GM18867 (cell line): ENCODE measurements at regions not wholly inside any gene's neighbourhood (a gene's known extent, or its start where the extent isn't known, plus 50 kb on each side); places are given as distances from the start of the nearest gene placed in this dataset.
"Not testable (repeated sequence)": the region's sequence is repeated elsewhere in the genome, so short reads cannot be mapped to it uniquely, and the experiment has no call there.

ENCODE experiments used
- ATAC-seq: cut with Tn5 transposase; IDR thresholded peaks from one replicate; pipeline ENCODE4 v1.9.1; 2021; ENCODE audit warnings: mild to moderate bottlenecking, moderate library complexity; ENCODE audit not compliant: unreplicated experiment

DNA sequence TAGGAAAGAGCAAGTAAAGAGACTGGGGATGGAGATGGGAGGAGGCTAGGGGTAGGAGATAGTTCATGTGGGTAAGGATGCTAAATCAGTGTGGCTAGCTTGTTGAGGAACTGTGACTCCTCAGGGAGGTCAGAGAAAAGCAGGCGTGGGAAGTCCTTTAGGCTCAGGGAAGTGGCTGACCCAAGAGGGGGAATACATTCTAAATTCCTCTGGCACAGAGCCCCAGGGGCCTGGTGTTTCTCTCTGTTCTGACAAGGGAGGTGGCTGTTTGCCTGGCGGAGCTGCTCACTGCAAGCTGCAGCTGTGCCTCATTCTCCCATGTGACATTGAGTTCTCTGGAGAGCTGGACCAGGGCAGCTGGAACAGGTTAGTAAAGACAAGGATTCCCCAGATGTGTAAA is 152.2 kb upstream of the SLC38A2 start:
- ATAC-seq: no peak

DNA sequence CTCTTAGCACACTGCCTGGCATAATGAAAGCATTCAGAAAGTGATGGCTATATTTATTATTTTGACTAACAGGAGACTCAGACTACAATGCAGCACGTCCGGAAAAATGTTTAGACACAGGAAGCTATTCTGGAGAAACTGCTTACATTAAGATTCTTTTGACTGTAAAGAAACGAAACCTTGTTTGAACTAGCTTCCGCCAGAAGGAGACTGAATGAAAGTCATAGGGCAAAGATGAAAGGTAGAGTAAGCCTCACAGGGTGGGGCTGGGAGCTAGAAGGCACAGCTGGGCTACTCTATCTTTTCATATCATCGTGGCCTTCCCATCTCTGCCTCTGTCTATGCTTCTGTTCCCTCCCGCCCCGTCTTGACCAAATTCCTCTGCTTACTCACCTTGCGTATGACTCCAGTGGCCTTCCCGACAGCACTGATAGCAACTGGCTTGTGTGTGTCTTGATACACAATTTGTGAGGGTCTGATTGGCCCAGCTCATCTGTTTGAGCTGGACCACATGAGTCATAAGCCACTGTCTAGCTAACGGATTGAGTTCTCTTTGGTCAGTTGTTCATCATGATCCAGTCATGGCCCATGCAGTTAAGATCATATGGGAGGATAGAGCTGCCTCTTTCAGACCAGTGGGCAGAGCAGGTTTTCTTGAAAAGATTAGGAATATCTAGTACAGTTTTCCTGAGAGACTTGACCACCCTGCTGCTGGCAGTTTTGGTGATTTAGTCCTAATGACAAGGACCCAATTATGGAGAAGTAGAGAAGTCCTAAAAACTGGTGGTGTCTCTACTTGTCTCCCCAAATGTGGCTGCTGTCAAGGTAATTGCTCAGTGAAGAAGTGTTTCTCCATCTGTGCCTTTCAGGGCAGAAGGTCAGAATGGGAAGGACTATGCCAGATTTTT is 151.5 kb upstream of the SLC38A2 start:
- no peak for ATAC-seq

- ATAC-seq: no peak
Observed at GRCh38 chr12:46523446-46523845, 150.9 kb upstream of the SLC38A2 start.

DNA sequence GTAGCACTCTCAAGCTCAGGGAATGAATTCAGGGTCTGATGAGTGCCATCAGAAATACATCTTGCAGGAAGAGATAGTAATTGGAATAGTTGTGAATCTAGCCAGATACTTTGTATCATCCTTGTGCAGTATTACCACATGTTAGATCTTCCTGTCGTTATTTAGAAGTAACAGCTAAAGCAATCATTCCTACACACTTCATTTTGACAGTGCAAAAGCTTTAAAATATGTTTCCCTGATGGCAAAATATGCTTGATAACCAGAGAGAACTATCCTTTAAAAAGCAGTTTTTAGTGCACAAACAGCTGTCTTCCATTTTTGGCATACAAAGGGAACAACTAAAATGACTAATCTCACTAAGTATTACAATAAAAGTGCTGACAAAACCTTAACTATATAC is 149.5 kb upstream of the SLC38A2 start:
- no peak for ATAC-seq

DNA sequence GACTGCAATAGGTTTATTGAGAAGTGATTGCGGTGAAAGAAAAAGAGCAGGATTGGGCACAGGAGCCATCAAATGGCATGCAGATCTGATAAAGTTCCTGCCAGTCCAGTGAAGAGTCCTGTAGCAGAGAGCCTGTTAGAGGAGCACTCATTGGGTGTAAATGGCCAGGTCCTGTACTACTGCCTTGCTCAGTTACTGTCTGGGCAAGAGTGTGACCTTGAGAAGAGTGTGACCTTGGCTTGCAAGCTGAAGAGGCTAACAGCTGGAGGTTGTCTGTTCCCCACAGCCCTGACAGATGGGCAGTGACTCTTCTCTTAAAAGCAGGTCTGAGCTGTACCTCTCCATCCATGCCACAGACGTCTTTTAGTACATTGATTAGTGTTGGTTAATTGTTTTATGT is 148.6 kb upstream of the SLC38A2 start:
- ATAC-seq: no peak

GRCh38 chr12:46519407-46519806 is 146.8 kb upstream of the SLC38A2 start:
- ATAC-seq: no peak

DNA sequence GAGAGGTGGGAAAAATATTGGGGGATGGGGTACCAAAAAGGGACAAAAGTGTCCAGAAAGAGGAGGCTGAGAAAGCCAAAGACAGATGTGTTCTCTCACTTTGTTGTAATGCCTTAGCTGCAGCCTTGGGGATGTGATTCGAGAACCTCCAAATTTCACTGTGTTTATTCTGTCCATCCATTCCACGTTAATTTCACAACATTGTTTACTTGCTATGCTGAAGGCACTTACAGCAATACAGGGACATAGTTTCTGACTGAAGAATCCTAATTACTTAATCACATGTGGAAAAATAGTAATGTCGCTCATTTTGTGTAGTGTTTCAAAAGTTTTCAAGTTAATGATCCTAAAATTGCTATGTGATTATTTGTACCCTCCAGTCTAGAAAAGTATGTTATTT is 146.2 kb upstream of the SLC38A2 start:
- no peak for ATAC-seq

GRCh38 chr12:46518169-46518568 is 145.6 kb upstream of the SLC38A2 start:
- no peak for ATAC-seq

DNA sequence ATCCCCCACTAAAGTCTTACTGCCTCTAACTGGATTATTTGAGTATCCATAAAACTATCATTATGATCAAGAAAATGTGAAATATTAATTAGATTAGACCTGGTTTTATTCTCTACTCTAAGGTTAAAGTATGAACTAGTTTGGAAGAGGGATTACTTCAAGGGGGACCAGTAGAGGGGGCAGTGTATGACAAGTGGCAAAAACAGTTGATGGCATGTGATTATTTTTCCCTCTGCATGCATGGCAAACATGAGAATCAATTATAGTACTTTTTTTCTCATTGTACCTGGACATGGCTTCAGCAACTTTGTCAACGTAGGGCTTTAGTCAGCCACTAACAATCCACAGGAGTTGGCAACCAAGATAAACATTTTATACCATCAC is 145.0 kb upstream of the SLC38A2 start:
- ATAC-seq: peak; percentile 37

GRCh38 chr12:46516933-46517578 is 144.5 kb upstream of the SLC38A2 start:
- ATAC-seq: peak; percentile 98

- no peak for ATAC-seq
Observed at GRCh38 chr12:46516238-46516932, 143.8 kb upstream of the SLC38A2 start.

DNA sequence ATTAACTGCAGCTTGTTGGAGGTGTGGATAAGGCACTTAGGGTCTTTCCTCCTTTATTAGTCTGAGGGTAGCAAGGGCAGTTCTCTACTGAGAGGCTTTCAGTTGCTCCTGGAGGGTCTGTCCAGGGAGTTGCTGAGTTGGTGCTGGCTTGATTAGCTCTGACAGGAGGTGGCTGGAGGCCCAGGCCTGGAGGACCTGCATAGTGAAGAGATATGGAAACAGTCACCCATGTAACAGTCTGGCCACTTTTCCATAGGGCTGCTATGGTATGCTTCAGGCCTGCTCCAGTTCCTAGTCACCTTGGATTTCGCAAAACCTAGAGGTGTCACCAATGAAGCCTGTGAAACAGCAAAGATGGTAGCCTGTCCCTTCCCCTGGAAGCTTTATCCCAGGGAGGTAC is 143.3 kb upstream of the SLC38A2 start:
- no peak for ATAC-seq

- no peak for ATAC-seq
Observed at GRCh38 chr12:46514886-46515285, 142.3 kb upstream of the SLC38A2 start.

DNA sequence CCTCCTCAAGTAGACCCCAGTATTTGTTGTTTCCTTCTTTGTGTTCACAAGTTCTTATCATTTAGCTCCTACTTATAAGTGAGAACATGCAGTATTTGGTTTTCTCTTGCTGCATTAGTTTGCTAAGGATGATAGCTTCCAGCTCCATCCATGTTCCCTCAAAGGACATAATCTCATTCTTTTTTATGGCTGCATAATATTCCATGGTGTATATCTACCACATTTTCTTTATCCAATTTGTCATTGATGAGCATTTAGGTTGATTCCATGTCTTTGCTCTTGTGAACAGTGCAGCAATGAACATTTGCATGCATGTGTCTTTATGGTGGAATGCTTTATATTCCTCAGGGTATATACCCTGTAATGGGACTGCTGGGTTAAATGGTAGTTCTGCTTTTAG is 137.7 kb upstream of the SLC38A2 start:
- ATAC-seq: not testable (repeated sequence)

DNA sequence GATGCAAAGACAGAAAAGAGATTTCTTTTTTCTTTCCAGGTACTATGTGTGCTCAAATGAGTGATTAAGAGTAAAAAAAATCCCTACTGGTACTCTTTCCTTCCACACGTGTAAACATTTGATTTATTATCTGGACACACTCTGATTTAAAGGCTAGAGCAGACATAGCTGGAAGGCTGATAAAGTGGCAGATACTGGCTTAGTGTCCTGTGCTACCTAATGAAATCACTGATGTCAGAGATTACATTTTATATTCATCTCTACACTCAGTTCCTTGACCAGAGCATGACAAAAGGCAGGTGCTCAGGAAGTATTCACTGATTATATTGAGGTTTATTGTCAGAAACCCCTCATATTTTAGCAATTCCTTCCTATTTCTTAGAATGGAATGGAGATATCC is 136.6 kb upstream of the SLC38A2 start:
- ATAC-seq: no peak

- ATAC-seq: no peak
Observed at GRCh38 chr12:46508651-46509050, 136.1 kb upstream of the SLC38A2 start.

GRCh38 chr12:46507766-46508165 is 135.2 kb upstream of the SLC38A2 start:
- ATAC-seq: no peak

DNA sequence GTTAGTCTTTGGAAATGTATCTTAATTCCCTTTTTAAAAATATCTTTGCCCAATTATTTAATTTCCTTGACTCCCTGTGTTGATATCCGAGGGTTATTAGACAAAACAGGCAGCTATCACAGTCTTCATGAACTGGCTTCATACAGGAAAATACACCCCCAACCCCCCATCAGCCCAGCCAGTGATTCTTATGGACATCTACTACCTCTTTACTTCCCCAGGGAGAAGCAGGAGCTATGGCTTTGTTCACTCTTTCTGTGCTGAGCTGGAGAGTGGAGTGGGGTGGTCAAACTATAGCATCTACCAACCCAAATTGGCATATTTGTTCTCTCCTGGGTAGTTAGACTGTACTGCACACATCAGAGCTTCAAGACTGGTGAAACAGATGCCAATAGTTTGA is 134.4 kb upstream of the SLC38A2 start:
- ATAC-seq: no peak

- ATAC-seq: no peak
Observed at GRCh38 chr12:46506198-46506597, 133.6 kb upstream of the SLC38A2 start.

- no peak for ATAC-seq
Observed at GRCh38 chr12:46504494-46504893, 131.9 kb upstream of the SLC38A2 start.

GRCh38 chr12:46503637-46504175 is 131.1 kb upstream of the SLC38A2 start:
- no peak for ATAC-seq

DNA sequence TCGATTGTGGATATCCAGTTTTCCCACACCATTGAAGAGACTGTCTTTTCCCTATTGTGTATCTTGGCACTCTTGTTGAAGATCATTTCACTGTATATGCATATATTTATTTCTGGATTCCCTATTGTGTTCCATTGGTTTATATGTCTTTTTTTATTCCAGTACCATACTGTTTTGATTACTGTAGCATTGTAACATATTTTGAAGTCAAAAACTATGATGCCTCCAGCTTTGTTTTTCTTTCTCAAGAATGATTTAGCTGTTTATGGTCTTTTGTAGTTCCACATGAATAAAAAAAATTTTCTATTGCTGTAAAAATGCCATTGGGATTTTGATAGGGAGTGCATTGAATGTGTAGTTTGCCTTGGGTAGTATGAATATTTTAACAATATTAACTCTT is 128.1 kb upstream of the SLC38A2 start:
- no peak for ATAC-seq
